Gastroesophageal sphincter (tissue), 4 donors: ENCODE measurements at regions not wholly inside any gene's neighbourhood (a gene's known extent, or its start where the extent isn't known, plus 50 kb on each side); places are given as distances from the start of the nearest gene placed in this dataset.

Source experiments
- ATAC-seq: fragments of 150-250 bp; one replicate; pipeline ENCODE4 v1.9.1; 2016; ENCODE audit warnings: mild to moderate bottlenecking, moderate library complexity
- H3K27ac ChIP-seq, 4 donors: fragments of 200-600 bp; sonication (generic) in 3 of 4; 1 replicate in 3 of 4; 2 replicates in 1 of 4; pipeline ENCODE4 v1.5.1; 2016 to 2019
- H3K27me3 ChIP-seq: fragments of 200-600 bp; sonication (generic); one replicate; pipeline ENCODE4 v1.5.1; 2019
- H3K36me3 ChIP-seq, 2 donors: fragments of 200-600 bp; sonication (generic); one replicate each; pipeline ENCODE4 v1.5.1; 2019; ENCODE audit warnings: control low read depth in 1 of 2
- H3K4me1 ChIP-seq, 3 donors: fragments of 200-600 bp; sonication (generic); 1 replicate in 2 of 3; 2 replicates in 1 of 3; pipeline ENCODE4 v1.5.1; 2016 to 2019; ENCODE audit warnings: control low read depth in 2 of 3
- H3K4me3 ChIP-seq, 2 donors: fragments of 200-600 bp; sonication (generic); one replicate each; pipeline ENCODE4 v1.5.1; 2019; ENCODE audit warnings: mild to moderate bottlenecking in 1 of 2, moderate library complexity in 1 of 2
- H3K9me3 ChIP-seq, 3 donors: fragments of 200-600 bp; sonication (generic); one replicate each; pipeline ENCODE4 v1.5.1; 2017 to 2019; ENCODE audit warnings: control low read depth in 2 of 3
- EP300 ChIP-seq: sonication (generic); formaldehyde crosslinking; IDR thresholded peaks from one replicate; pipeline ENCODE4 v1.6.1; 2017; ENCODE audit warnings: antibody characterized with exemption, mild to moderate bottlenecking
- POLR2A ChIP-seq, 2 donors: fragments of 450-650 bp; IDR thresholded peaks; one replicate each; pipeline ENCODE4 v1.6.1; 2017; ENCODE audit warnings: antibody characterized with exemption in 2 of 2, mild to moderate bottlenecking in 2 of 2, moderate library complexity in 1 of 2
- POLR2AphosphoS5 ChIP-seq: sonication (generic); formaldehyde crosslinking; IDR thresholded peaks from one replicate; pipeline ENCODE4 v1.6.1; 2017; ENCODE audit warnings: antibody characterized with exemption
- WGBS, 2 donors: methylation state at CpG; one replicate each; pipeline ENCODE4 v1.1.5; 2018; ENCODE audit warnings: low coverage in 1 of 2; 5-methylcytosine and 5-hydroxymethylcytosine counted together
- TF ChIP-seq, protein P1 (sequence below), 4 experiments: fragments of 200-600 bp in 2 of 4; fragments of 450-650 bp in 2 of 4; sonication (generic) in 1 of 4; IDR thresholded peaks; one replicate each; pipeline ENCODE4 v1.5.1; 2017 to 2019; ENCODE audit warnings: antibody characterized with exemption in 4 of 4, mild to moderate bottlenecking in 2 of 4, moderate library complexity in 2 of 4

- ATAC-seq, result no peak
- Histone ChIP-seq H3K4me3 (no peak overlapping the region), H3K4me1 (no peaks in the 10 kb centered on the region), H3K9me3 (no peaks in the 10 kb centered on the region), H3K36me3 (no peaks in the 10 kb centered on the region), H3K27ac (no peak overlapping the region), H3K27me3 (no peaks in the 10 kb centered on the region)
- TF ChIP-seq, protein P1, sequence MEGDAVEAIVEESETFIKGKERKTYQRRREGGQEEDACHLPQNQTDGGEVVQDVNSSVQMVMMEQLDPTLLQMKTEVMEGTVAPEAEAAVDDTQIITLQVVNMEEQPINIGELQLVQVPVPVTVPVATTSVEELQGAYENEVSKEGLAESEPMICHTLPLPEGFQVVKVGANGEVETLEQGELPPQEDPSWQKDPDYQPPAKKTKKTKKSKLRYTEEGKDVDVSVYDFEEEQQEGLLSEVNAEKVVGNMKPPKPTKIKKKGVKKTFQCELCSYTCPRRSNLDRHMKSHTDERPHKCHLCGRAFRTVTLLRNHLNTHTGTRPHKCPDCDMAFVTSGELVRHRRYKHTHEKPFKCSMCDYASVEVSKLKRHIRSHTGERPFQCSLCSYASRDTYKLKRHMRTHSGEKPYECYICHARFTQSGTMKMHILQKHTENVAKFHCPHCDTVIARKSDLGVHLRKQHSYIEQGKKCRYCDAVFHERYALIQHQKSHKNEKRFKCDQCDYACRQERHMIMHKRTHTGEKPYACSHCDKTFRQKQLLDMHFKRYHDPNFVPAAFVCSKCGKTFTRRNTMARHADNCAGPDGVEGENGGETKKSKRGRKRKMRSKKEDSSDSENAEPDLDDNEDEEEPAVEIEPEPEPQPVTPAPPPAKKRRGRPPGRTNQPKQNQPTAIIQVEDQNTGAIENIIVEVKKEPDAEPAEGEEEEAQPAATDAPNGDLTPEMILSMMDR (IDR thresholded peaks at IDR 0.05), result no peak
- TF ChIP-seq POLR2A (IDR thresholded peaks at IDR 0.05) (no peak), EP300 (no peak), POLR2AphosphoS5 (no peak)
- WGBS, 2 donors, result 62 to 69% methylated on average over 4 of the region's 4 CpGs
These were observed 228.7 kb downstream of the PIK3C3 start for GRCh38 chr18:42183746-42184145.

DNA sequence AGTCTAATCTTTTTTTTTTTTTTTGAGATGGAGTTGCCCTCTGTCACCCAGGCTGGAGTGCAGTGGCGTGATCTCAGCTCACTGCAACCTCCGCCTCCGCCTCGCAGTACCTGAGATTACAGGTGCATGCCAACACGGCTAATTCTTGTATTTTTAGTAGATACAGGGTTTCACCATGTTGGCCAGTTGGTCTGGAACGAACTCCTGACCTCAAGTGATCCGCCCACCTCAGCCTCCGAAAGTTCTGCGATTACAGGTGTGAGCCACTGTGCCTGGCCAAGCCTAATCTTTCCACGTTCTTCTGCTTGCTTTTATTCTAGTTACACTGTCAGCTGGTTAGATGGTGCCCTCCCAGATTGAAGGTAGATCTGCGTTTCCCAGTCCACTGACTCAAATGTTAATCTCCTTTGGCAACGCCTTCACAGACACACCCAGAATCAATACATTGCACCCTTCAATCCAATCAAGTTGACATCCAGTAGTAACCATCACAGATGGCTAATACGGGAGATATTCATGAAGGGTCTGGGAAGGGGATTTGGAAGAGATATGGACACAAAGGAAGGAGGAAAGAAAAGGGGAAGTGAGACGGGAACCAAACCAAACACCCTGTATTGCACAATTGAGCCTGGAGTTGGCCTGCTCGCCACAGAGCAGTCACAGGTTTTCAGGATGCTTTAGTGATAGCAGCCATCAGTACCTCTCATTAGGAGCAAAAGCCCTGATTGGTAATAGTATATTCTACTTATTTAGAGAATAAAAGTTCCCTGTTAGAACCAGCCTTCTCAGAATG lies 229.8 kb downstream of the PIK3C3 start:
- Histone ChIP-seq H3K9me3 (no peaks in the 10 kb centered on the region), H3K27me3 (no peaks in the 10 kb centered on the region), H3K27ac (no peak overlapping the region), H3K4me3 (no peak overlapping the region), H3K4me1 (no peaks in the 10 kb centered on the region), H3K36me3 (no peaks in the 10 kb centered on the region)
- 57 to 85% methylated on average over 3 to 14 of the region's 15 CpGs for WGBS, 2 donors
- no peak for ATAC-seq
- TF ChIP-seq POLR2AphosphoS5 (no peak), POLR2A (IDR thresholded peaks at IDR 0.05) (no peak)

DNA sequence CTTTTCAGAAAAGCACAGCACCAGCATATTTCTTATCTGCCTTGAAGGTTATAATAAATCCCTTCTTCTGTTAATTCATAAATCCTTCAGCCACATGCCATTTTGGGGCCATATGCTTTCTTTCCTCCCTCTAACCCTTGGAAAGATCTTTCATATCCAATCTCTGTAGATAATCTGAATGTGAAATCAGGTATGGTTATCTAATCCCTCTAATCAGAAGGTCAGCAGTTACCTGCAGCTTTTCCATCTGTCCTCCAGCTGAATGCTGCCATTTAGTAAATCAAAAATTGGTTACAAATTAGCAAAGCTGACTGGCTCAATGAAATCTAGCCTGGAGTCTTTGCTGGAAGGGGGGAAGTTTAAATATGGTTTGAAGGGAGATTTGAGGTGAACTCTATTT lies 230.5 kb downstream of the PIK3C3 start:
- TF ChIP-seq POLR2AphosphoS5, result no peak
- TF ChIP-seq EP300, result no peak
- TF ChIP-seq POLR2A (IDR thresholded peaks at IDR 0.05), result no peak
- TF ChIP-seq, protein P1 (IDR thresholded peaks at IDR 0.05), result no peak
- no peak for ATAC-seq
- Histone ChIP-seq H3K4me3 (no peak overlapping the region), H3K9me3 (no peaks in the 10 kb centered on the region), H3K36me3 (no peaks in the 10 kb centered on the region), H3K27ac (no peak overlapping the region), H3K27me3 (no peaks in the 10 kb centered on the region), H3K4me1 (no peaks in the 10 kb centered on the region)

DNA sequence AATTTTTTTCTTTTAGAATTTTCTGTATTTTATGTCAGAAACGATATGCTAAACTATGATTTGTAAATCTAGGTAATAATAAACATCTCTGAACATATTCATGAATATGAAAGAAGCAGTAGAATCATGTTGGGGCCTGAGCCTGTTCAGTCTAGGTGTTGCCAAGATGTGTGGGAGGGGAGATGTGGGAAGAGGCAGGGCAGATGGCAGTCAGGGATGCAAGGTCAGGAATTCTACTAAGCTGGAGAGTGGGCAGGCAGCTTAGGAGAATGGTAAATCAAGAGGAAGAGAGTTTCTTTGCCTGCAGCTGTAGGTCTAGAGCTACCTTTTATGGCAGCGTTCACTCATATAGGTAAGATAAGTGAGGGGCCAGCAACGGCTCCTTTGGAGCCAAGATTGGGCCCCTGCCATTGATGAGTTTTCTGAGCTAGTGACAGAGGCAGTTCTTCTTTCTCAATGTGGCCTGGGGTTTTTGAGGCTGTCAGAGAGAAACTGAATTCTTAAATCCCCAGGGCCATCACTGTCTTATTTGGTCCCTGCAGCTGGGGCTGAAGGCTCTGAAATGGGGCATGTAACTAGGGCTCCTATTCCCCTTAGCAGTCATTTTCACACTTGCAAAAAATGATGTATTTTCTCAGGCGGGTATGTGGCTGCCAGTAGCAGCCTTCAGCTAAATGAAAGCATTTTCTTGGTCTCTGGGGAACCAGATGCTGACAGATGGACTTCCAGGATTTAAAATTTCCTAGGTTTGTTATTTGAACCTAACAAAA lies 232.8 kb downstream of the PIK3C3 start:
- WGBS, 2 donors, result 71 to 81% methylated on average over 3 to 4 of the region's 4 CpGs
- Histone ChIP-seq H3K4me1 (no peaks in the 10 kb centered on the region), H3K36me3 (no peaks in the 10 kb centered on the region), H3K27me3 (no peaks in the 10 kb centered on the region), H3K4me3 (no peak overlapping the region), H3K27ac (no peak overlapping the region), H3K9me3 (no peaks in the 10 kb centered on the region)
- ATAC-seq, result no peak
- no peak for TF ChIP-seq POLR2AphosphoS5
- TF ChIP-seq POLR2A (IDR thresholded peaks at IDR 0.05), result no peak
- TF ChIP-seq, protein P1 (IDR thresholded peaks at IDR 0.05), result no peak
- no peak for TF ChIP-seq EP300

DNA sequence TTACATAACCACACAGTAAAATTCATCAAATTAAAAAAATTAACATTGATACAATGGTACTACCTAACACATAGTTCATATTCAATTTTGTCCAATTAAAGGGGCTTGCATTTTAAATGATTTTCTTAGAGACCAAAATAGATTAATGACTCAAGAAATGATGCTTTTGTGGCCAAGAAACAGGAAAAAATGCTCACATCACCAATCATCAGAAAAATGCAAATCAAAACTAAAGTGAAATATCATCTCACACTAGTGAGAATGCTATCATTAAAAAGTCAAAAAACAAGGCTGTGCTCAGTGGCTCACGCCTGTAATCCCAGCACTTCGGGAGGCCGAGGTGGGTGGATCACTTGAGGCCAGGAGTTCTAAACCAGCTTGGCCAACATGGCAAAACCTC lies 235.6 kb downstream of the PIK3C3 start:
- Histone ChIP-seq H3K27me3 (no peaks in the 10 kb centered on the region), H3K4me1 (no peaks in the 10 kb centered on the region), H3K36me3 (no peaks in the 10 kb centered on the region), H3K9me3 (no peaks in the 10 kb centered on the region), H3K4me3 (no peak overlapping the region), H3K27ac (no peak overlapping the region)
- 76 to 91% methylated on average over 3 of the region's 3 CpGs for WGBS, 2 donors
- ATAC-seq, result no peak
- TF ChIP-seq POLR2A (IDR thresholded peaks at IDR 0.05), result no peak
- TF ChIP-seq, protein P1 (IDR thresholded peaks at IDR 0.05), result no peak
- TF ChIP-seq EP300, result no peak
- no peak for TF ChIP-seq POLR2AphosphoS5
